ENCODE measurements at regions not wholly inside any gene's neighbourhood (a gene's known extent, or its start where the extent isn't known, plus 50 kb on each side); places are given as distances from the start of the nearest gene placed in this dataset.

DNA sequence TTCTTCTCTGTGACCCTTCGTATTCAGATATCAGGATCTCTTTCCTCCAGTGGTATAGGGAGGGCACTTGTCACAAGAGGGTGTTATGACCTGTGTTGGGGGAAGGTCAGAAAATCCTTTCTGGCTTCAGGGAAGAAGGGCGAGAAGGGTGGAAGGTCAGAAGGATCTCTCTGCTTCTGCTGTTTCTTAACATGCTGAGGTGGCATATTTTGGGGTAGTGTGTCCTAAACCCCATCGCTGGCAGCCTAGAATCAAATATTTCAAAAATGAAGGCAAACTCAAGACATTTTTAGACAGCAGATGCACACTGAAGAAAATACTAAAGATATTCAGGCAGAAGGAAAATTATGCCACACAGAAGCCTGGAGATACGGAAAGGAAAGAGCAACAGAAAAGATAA is 207.6 kb downstream of the TM2D1 start:
- H3K9ac ChIP-seq (replicated peaks in 1 of 4; ENCODE audit: extremely low read depth in 1 of 4, low read depth in 3 of 4, low read length in 3 of 4): no peak overlapping the region
- no peak overlapping the region for H3K27ac ChIP-seq (ENCODE audit: low read depth, low read length)
- H4K91ac ChIP-seq (replicated peaks; ENCODE audit: insufficient read length, low read length): no peak overlapping the region
- H3K56ac ChIP-seq (replicated peaks; ENCODE audit: insufficient read length, low read depth, low read length): no peak overlapping the region
- no peak overlapping the region for H3K4me2 ChIP-seq (ENCODE audit: insufficient read depth in 1 of 2, low read depth in 2 of 2, low read length in 2 of 2)
- H3K36me3 ChIP-seq (ENCODE audit: control insufficient read depth in 2 of 4, insufficient read depth in 4 of 4, low read length in 3 of 4): no peaks in the 10 kb centered on the region
- H2AK5ac ChIP-seq (ENCODE audit: low read depth, low read length): no peak overlapping the region
- H2BK5ac ChIP-seq (ENCODE audit: low read depth, low read length): no peak overlapping the region
- H2AFZ ChIP-seq (ENCODE audit: low read length): no peak overlapping the region
- no peak overlapping the region for H3K4ac ChIP-seq (replicated peaks; ENCODE audit: insufficient read length, low read depth, low read length)
- H4K5ac ChIP-seq (ENCODE audit: insufficient read length, low read depth, low read length): no peak overlapping the region
- no peaks in the 10 kb centered on the region for H3K23me2 ChIP-seq (ENCODE audit: low read depth, low read length)
- ChIA-PET POLR2A (ENCODE audit: partially characterized antibody) (no interaction called here), CTCF (ENCODE audit: partially characterized antibody) (no interaction called here)
- H3K9me3 ChIP-seq (ENCODE audit: insufficient read depth in 2 of 2, low read depth in 1 of 2, low read length in 1 of 2): no peaks in the 10 kb centered on the region
- H3K79me1 ChIP-seq (ENCODE audit: low read depth, low read length): no peaks in the 10 kb centered on the region
- H3K4me3 ChIP-seq (ENCODE audit: extremely low read depth in 1 of 4, insufficient read depth in 2 of 4, low read depth in 3 of 4, low read length in 4 of 4): no peak overlapping the region
- H3K27me3 ChIP-seq (replicated peaks in 1 of 4; ENCODE audit: control insufficient read depth in 3 of 4, extremely low read depth in 1 of 4, insufficient read depth in 3 of 4, low read length in 3 of 4): no peaks in the 10 kb centered on the region
- WGBS, 2 experiments (ENCODE audit: extremely low coverage in 1 of 2, insufficient coverage in 1 of 2, insufficient read length in 1 of 2, insufficient replicate concordance in 2 of 2, low coverage in 1 of 2, low lambda C conversion rate in 2 of 2, missing lambda C conversion rate in 1 of 2): 87% methylated on average over 4 of the region's 4 CpGs; no CpG with 5 or more reads in 1 of the 2 experiments
- no peak for FAIRE-seq
- no peak for DNase-seq (ENCODE audit: low read depth in 1 of 2, low spot score in 2 of 2)
- H3K23ac ChIP-seq (ENCODE audit: insufficient read length): no peak overlapping the region
- TF ChIP-seq CREB1 (IDR thresholded peaks at IDR 0.05): no peak
- peak; percentile 61; the same call in 1 of the 2 replicates for TF ChIP-seq MAFK (IDR thresholded peaks at IDR 0.05; ENCODE audit: low read depth, low read length)
- no peak for TF ChIP-seq HDAC2 (IDR thresholded peaks at IDR 0.05; ENCODE audit: borderline replicate concordance in 1 of 2, low read depth in 2 of 2, low read length in 2 of 2)
- H4K20me1 ChIP-seq (replicated peaks in 1 of 2; ENCODE audit: control insufficient read depth in 1 of 2, insufficient read depth in 2 of 2, low read length in 2 of 2): no peaks in the 10 kb centered on the region
- H2BK20ac ChIP-seq (ENCODE audit: low read length): no peak overlapping the region
- no peak overlapping the region for H2BK12ac ChIP-seq (ENCODE audit: low read depth, low read length)
- no peak overlapping the region for H2BK120ac ChIP-seq (replicated peaks; ENCODE audit: low read depth, low read length)
- H3K4me1 ChIP-seq (replicated peaks in 1 of 4; ENCODE audit: control insufficient read depth in 3 of 4, insufficient read depth in 4 of 4, low read length in 3 of 4): no peaks in the 10 kb centered on the region
- no peak overlapping the region for H3K18ac ChIP-seq (ENCODE audit: extremely low read depth, low read length)
- no peak overlapping the region for H3K14ac ChIP-seq (ENCODE audit: insufficient read length)
- H3K79me2 ChIP-seq (ENCODE audit: control insufficient read depth in 1 of 2, insufficient read depth in 2 of 2, low read length in 2 of 2): no peaks in the 10 kb centered on the region
- no peak overlapping the region for H4K8ac ChIP-seq (ENCODE audit: extremely low read depth, insufficient read depth, low read length)
- no peak overlapping the region for H2BK15ac ChIP-seq (ENCODE audit: low read length)
